Esophagus muscularis mucosa (tissue), 4 donors: ENCODE measurements at regions not wholly inside any gene's neighbourhood (a gene's known extent, or its start where the extent isn't known, plus 50 kb on each side); places are given as distances from the start of the nearest gene placed in this dataset.

Experiments
- DNase-seq: peaks from one replicate; pipeline ENCODE4 v3.0.0-alpha.2; 2017; ENCODE audit errors: extremely low spot score
- H3K27ac ChIP-seq, 4 donors: fragments of 200-600 bp; sonication (generic); replicated peaks in 1 of 4; 1 replicate in 3 of 4; 2 replicates in 1 of 4; pipeline ENCODE4 v1.5.1; 2016 to 2019; ENCODE audit warnings: mild to moderate bottlenecking in 1 of 4
- H3K27me3 ChIP-seq, 4 donors: fragments of 200-600 bp; sonication (generic); one replicate each; pipeline versions ENCODE4 v1.5.1 to v1.6.0; 2016 to 2019
- H3K36me3 ChIP-seq, 4 donors: fragments of 200-600 bp; sonication (generic); one replicate each; pipeline ENCODE4 v1.5.1; 2016 to 2019
- H3K4me1 ChIP-seq, 4 donors: fragments of 200-600 bp; sonication (generic); one replicate each; pipeline ENCODE4 v1.5.1; 2016 to 2019
- H3K4me3 ChIP-seq, 4 donors: fragments of 200-600 bp; sonication (generic); 1 replicate in 2 of 4; 2 replicates in 2 of 4; pipeline ENCODE4 v1.5.1; 2016 to 2019; ENCODE audit warnings: mild to moderate bottlenecking in 4 of 4, moderate library complexity in 1 of 4
- H3K9me3 ChIP-seq, 4 donors: fragments of 200-600 bp; sonication (generic); 1 replicate in 3 of 4; 2 replicates in 1 of 4; pipeline ENCODE4 v1.5.1; 2016 to 2019
- CTCF ChIP-seq, 3 experiments: fragments of 200-600 bp in 2 of 3; fragments of 450-650 bp in 1 of 3; sonication (generic) in 2 of 3; IDR thresholded peaks; one replicate each; pipeline ENCODE4 v1.5.1; 2017 to 2019; ENCODE audit warnings: antibody characterized with exemption in 3 of 3, mild to moderate bottlenecking in 2 of 3, moderate library complexity in 1 of 3
- EP300 ChIP-seq: sonication (generic); formaldehyde crosslinking; IDR thresholded peaks from one replicate; pipeline ENCODE4 v1.6.1; 2017; ENCODE audit warnings: antibody characterized with exemption
- POLR2A ChIP-seq: fragments of 450-650 bp; IDR thresholded peaks from one replicate; pipeline ENCODE4 v1.6.1; 2017; ENCODE audit warnings: antibody characterized with exemption, moderate library complexity, mild to moderate bottlenecking, low read depth
- POLR2AphosphoS5 ChIP-seq, 2 donors: sonication (generic); formaldehyde crosslinking; IDR thresholded peaks; one replicate each; pipeline ENCODE4 v1.6.1; 2017; ENCODE audit warnings: antibody characterized with exemption in 2 of 2
- WGBS: methylation state at CpG from one replicate; pipeline ENCODE4 v1.1.5; 2018; 5-methylcytosine and 5-hydroxymethylcytosine counted together
- intact Hi-C: fragments of 100-400 bp; cut with DNase I; formaldehyde crosslinking; loops from one replicate; pipeline ENCODE4 v1.15.1; 2023

GRCh38 chr11:115691030-115691429 is 186.8 kb upstream of the CADM1 start:
- intact Hi-C loops: loop anchor here (10.0 kb wide), 2 partner anchors 186 to 356 kb away; partner anchors contain the start of gene CADM1
- DNase-seq: no peak
- 92% methylated on average over 3 of the region's 3 CpGs for WGBS
- H3K36me3 ChIP-seq: no peaks in the 10 kb centered on the region
- H3K27ac ChIP-seq: no peak overlapping the region
- peaks cover 0 to 4% (median 1%) of the 10 kb centered on the region in 4 donors for H3K4me1 ChIP-seq
- peaks cover 0 to 3% (median 0%) of the 10 kb centered on the region in 4 donors for H3K27me3 ChIP-seq
- peaks cover 0 to 1% (median 0%) of the 10 kb centered on the region in 4 donors for H3K9me3 ChIP-seq
- TF ChIP-seq CTCF (IDR thresholded peaks at IDR 0.05) (no peak), POLR2A (no peak), POLR2AphosphoS5 (IDR thresholded peaks at IDR 0.05) (no peak), EP300 (no peak)
- no peak overlapping the region for H3K4me3 ChIP-seq

DNA sequence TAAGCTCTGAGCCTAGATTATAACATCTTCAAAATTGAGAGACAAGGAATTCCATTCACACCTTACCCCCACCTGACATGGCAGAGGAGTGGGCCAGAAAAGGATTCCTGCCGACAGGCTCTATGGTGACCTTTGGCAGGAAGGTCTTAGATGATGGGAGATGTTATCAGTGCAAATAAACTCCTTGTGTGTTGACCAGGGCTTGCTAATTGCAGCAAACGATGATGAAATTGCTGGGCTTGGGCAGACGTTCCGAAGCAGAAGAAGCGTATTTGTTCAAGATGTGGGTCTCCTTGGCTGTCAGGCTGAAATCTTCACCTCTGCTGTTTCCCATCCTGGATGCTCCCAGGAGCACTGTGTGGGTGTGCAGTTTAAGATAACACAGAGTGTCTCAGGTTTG is 183.7 kb upstream of the CADM1 start:
- Histone ChIP-seq H3K27me3 (peaks cover 0 to 3% (median 0%) of the 10 kb centered on the region in 4 donors), H3K4me3 (no peak overlapping the region)
- 70% methylated on average over 5 of the region's 5 CpGs for WGBS

GRCh38 chr11:115684699-115685098 is 180.5 kb upstream of the CADM1 start:
- H3K36me3 ChIP-seq: no peaks in the 10 kb centered on the region
- no peaks in the 10 kb centered on the region for H3K27me3 ChIP-seq
- no peaks in the 10 kb centered on the region for H3K4me1 ChIP-seq
- no peak for TF ChIP-seq CTCF (IDR thresholded peaks at IDR 0.05)
- no peak for TF ChIP-seq POLR2A
- TF ChIP-seq EP300: no peak
- TF ChIP-seq POLR2AphosphoS5 (IDR thresholded peaks at IDR 0.05): no peak
- H3K27ac ChIP-seq: no peak overlapping the region
- intact Hi-C loops: no loop called here
- no peak for DNase-seq
- peaks cover 0 to 10% (median 0%) of the 10 kb centered on the region in 4 donors for H3K9me3 ChIP-seq
- 64% methylated on average over 8 of the region's 8 CpGs for WGBS
- H3K4me3 ChIP-seq: no peak overlapping the region

More for the DNA sequence above, 183.7 kb upstream of the CADM1 start:
- Histone ChIP-seq H3K36me3 (no peaks in the 10 kb centered on the region), H3K27ac (no peak overlapping the region), H3K9me3 (peaks cover 0 to 10% (median 0%) of the 10 kb centered on the region in 4 donors), H3K4me1 (no peaks in the 10 kb centered on the region)
- intact Hi-C loops: no loop called here
- DNase-seq: no peak
- TF ChIP-seq POLR2AphosphoS5 (IDR thresholded peaks at IDR 0.05): no peak
- no peak for TF ChIP-seq EP300
- no peak for TF ChIP-seq CTCF (IDR thresholded peaks at IDR 0.05)
- TF ChIP-seq POLR2A: no peak

DNA sequence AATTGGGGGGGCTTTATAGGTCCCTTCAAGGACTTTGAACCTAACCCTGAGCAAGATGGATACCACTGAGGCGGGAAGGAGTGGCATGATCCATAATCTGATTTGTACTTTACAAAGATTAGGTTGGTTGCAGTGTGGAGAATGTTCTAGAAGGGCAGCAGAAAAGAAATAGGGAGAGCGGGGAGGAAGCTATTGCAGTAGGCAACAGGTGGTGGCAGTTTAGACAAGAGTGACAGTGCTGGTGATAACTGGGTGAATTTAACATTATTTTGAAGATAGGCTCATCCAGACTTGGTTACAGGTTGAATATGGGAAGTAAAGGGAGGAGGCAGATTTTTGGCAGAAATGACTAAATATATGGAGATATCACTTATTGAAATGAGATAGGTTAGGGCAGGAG is 179.9 kb upstream of the CADM1 start:
- Histone ChIP-seq H3K27me3 (no peaks in the 10 kb centered on the region), H3K9me3 (peaks cover 0 to 10% (median 0%) of the 10 kb centered on the region in 4 donors), H3K4me1 (no peaks in the 10 kb centered on the region), H3K36me3 (no peaks in the 10 kb centered on the region), H3K27ac (no peak overlapping the region), H3K4me3 (no peak overlapping the region)
- intact Hi-C loops: no loop called here
- WGBS: 96% methylated on average over 2 of the region's 2 CpGs
- DNase-seq: no peak
- no peak for TF ChIP-seq CTCF (IDR thresholded peaks at IDR 0.05)
- no peak for TF ChIP-seq POLR2AphosphoS5 (IDR thresholded peaks at IDR 0.05)
- no peak for TF ChIP-seq POLR2A
- TF ChIP-seq EP300: no peak

GRCh38 chr11:115682888-115683287 is 178.7 kb upstream of the CADM1 start:
- WGBS: 82% methylated on average over 3 of the region's 3 CpGs

More at GRCh38 chr11:115682888-115683287, 178.7 kb upstream of the CADM1 start:
- Histone ChIP-seq H3K9me3 (peaks cover 0 to 10% (median 0%) of the 10 kb centered on the region in 4 donors), H3K36me3 (no peaks in the 10 kb centered on the region), H3K4me1 (no peaks in the 10 kb centered on the region), H3K27ac (no peak overlapping the region), H3K27me3 (no peaks in the 10 kb centered on the region), H3K4me3 (no peak overlapping the region)
- intact Hi-C loops: no loop called here
- no peak for TF ChIP-seq EP300
- no peak for TF ChIP-seq POLR2A
- no peak for TF ChIP-seq POLR2AphosphoS5 (IDR thresholded peaks at IDR 0.05)
- TF ChIP-seq CTCF (IDR thresholded peaks at IDR 0.05): no peak
- DNase-seq: no peak
